GM06990 (cell line): ENCODE measurements at regions not wholly inside any gene's neighbourhood (a gene's known extent, or its start where the extent isn't known, plus 50 kb on each side); places are given as distances from the start of the nearest gene placed in this dataset.
"Not testable (repeated sequence)": the region's sequence is repeated elsewhere in the genome, so short reads cannot be mapped to it uniquely, and the experiment has no call there.

Experiments
- DNase-seq: peaks from one replicate; pipeline ENCODE4 v3.0.0-alpha.2; 2011; ENCODE audit not compliant: insufficient read length; ENCODE audit errors: extremely low read depth
- H3K27me3 ChIP-seq: replicated peaks from 2 replicates; pipeline ENCODE4 v1.6.0; 2011; ENCODE audit warnings: low read length; ENCODE audit not compliant: control insufficient read depth, insufficient read depth
- H3K36me3 ChIP-seq: 2 replicates; pipeline ENCODE4 v1.5.1; 2011; ENCODE audit warnings: low read length; ENCODE audit not compliant: control insufficient read depth, insufficient read depth
- H3K4me3 ChIP-seq: replicated peaks from 2 replicates; pipeline ENCODE4 v1.5.1; 2011; ENCODE audit warnings: low read depth, mild to moderate bottlenecking, control low read depth, low read length
- CTCF ChIP-seq: IDR thresholded peaks from 2 replicates; pipeline ENCODE4 v1.5.1; 2011; ENCODE audit warnings: low read length, control low read depth, mild to moderate bottlenecking, inconsistent platforms; ENCODE audit not compliant: insufficient read depth, poor library complexity, severe bottlenecking

- TF ChIP-seq CTCF, result no peak
- no peak for DNase-seq
- Histone ChIP-seq H3K36me3 (no peaks in the 10 kb centered on the region), H3K27me3 (no peaks in the 10 kb centered on the region; the same call in 1 of the 2 replicates), H3K4me3 (no peak overlapping the region)
Measured at GRCh38 chr1:157371221-157371620, 181.1 kb downstream of the FCRL5 start.

GRCh38 chr1:157370698-157371097 lies 181.6 kb downstream of the FCRL5 start:
- no peak for DNase-seq
- no peaks in the 10 kb centered on the region for H3K36me3 ChIP-seq

GRCh38 chr1:157369808-157370521 lies 182.3 kb downstream of the FCRL5 start:
- TF ChIP-seq CTCF, result peak; percentile 79
- H3K36me3 ChIP-seq, result no peaks in the 10 kb centered on the region
- no peak for DNase-seq
- H3K4me3 ChIP-seq, result no peak overlapping the region
- no peaks in the 10 kb centered on the region; the same call in 1 of the 2 replicates for H3K27me3 ChIP-seq

More at GRCh38 chr1:157370698-157371097, 181.6 kb downstream of the FCRL5 start:
- TF ChIP-seq CTCF, result no peak
- H3K4me3 ChIP-seq, result no peak overlapping the region
- H3K27me3 ChIP-seq, result no peaks in the 10 kb centered on the region; the same call in 1 of the 2 replicates

GRCh38 chr1:157368941-157369340 lies 183.4 kb downstream of the FCRL5 start:
- H3K27me3 ChIP-seq, H3K4me3 ChIP-seq, DNase-seq, H3K36me3 ChIP-seq: not testable (repeated sequence)

GRCh38 chr1:157368363-157368762 lies 184.0 kb downstream of the FCRL5 start:
- Histone ChIP-seq H3K27me3 (no peaks in the 10 kb centered on the region), H3K4me3 (no peak overlapping the region), H3K36me3 (no peaks in the 10 kb centered on the region)
- no peak for DNase-seq
- TF ChIP-seq CTCF, result no peak

GRCh38 chr1:157367870-157368269 lies 184.4 kb downstream of the FCRL5 start:
- H3K27me3 ChIP-seq, result no peaks in the 10 kb centered on the region
- DNase-seq, result no peak
- no peak overlapping the region for H3K4me3 ChIP-seq
- no peak for TF ChIP-seq CTCF
- no peaks in the 10 kb centered on the region for H3K36me3 ChIP-seq
